SJSA1 (cell line): ENCODE measurements at regions not wholly inside any gene's neighbourhood (a gene's known extent, or its start where the extent isn't known, plus 50 kb on each side); places are given as distances from the start of the nearest gene placed in this dataset.

Source experiments
- DNase-seq, 2 experiments: peaks; one replicate each; pipeline ENCODE4 v3.0.0-alpha.2; 2015 to 2020; ENCODE audit warnings: low spot score in 2 of 2, low read depth in 1 of 2
- H3K27ac ChIP-seq: fragments of 250-450 bp; sonication (Bioruptor Pico); 2 replicates; pipeline ENCODE4 v1.5.1; 2020; ENCODE audit warnings: mild to moderate bottlenecking, moderate library complexity
- H3K27me3 ChIP-seq: fragments of 250-450 bp; sonication (Bioruptor Pico); replicated peaks from 2 replicates; pipeline ENCODE4 v1.5.1; 2020; ENCODE audit warnings: mild to moderate bottlenecking, moderate library complexity
- H3K36me3 ChIP-seq: fragments of 250-450 bp; sonication (Bioruptor Pico); 2 replicates; pipeline ENCODE4 v1.5.1; 2020; ENCODE audit warnings: mild to moderate bottlenecking
- H3K4me1 ChIP-seq: fragments of 250-450 bp; sonication (Bioruptor Pico); replicated peaks from 2 replicates; pipeline ENCODE4 v1.6.1; 2021; ENCODE audit warnings: mild to moderate bottlenecking
- H3K4me3 ChIP-seq: fragments of 250-450 bp; sonication (Bioruptor Pico); 2 replicates; pipeline ENCODE4 v1.5.1; 2020; ENCODE audit warnings: mild to moderate bottlenecking
- H3K9me3 ChIP-seq: fragments of 250-450 bp; sonication (Bioruptor Pico); replicated peaks from 2 replicates; pipeline ENCODE4 v1.5.1; 2020; ENCODE audit warnings: mild to moderate bottlenecking

DNA sequence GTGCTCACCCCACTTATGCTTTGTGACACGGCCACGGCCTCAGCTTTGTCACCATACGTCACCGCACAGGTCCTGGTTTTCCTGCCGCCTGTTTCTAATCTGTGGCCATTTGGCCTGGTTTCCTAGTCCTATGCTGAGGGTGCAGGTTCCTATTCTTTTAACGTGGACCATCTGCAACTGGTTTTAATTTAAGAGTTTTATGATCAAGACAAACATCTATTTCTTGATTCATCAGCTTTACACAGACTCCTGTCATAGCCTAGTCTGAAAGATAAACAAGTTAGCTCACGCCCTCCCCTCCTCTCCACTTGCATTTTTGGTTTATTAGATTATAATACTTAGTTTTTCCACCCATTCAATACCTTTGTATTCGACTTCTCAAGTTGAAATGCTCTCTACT lies 97.5 kb upstream of the RPS6KA2 start:
- no peaks in the 10 kb centered on the region for H3K9me3 ChIP-seq
- DNase-seq = no peak

DNA sequence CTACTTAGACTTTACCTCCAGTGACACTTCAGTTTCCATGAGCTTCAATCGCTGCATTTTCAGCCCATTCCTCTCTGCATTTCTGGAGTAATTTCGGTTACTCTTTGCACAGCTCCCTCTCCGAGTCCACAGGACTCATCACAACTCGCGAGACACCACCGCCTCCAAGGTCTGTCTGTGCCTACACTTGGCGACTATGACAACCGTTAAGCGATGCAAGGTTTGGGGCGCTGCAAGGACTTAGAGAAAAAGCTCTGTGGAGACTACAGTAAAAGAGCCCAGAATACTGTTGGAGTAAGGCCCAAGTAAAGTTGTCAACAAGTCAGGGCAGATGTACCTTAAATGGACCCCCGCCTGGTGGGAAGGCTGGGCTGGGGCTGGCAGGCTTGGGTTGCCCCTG lies 95.7 kb upstream of the RPS6KA2 start:
- H3K27me3 ChIP-seq = no peaks in the 10 kb centered on the region
- H3K36me3 ChIP-seq = no peaks in the 10 kb centered on the region
- no peaks in the 10 kb centered on the region for H3K9me3 ChIP-seq
- DNase-seq = no peak
- no peak overlapping the region for H3K4me3 ChIP-seq
- no peaks in the 10 kb centered on the region; the same call in 1 of the 2 replicates for H3K4me1 ChIP-seq
- H3K27ac ChIP-seq = no peak overlapping the region

More for the DNA sequence above, 97.5 kb upstream of the RPS6KA2 start:
- H3K27ac ChIP-seq = no peak overlapping the region
- H3K27me3 ChIP-seq = no peaks in the 10 kb centered on the region
- H3K36me3 ChIP-seq = no peaks in the 10 kb centered on the region
- no peaks in the 10 kb centered on the region; the same call in 1 of the 2 replicates for H3K4me1 ChIP-seq
- H3K4me3 ChIP-seq = no peak overlapping the region

GRCh38 chr6:166721576-166721975 lies 94.5 kb upstream of the RPS6KA2 start:
- H3K9me3 ChIP-seq = no peaks in the 10 kb centered on the region
- H3K27ac ChIP-seq = no peak overlapping the region
- H3K4me1 ChIP-seq = no peaks in the 10 kb centered on the region; the same call in 1 of the 2 replicates
- H3K4me3 ChIP-seq = no peak overlapping the region
- H3K27me3 ChIP-seq = no peaks in the 10 kb centered on the region
- H3K36me3 ChIP-seq = no peaks in the 10 kb centered on the region
- no peak for DNase-seq

DNA sequence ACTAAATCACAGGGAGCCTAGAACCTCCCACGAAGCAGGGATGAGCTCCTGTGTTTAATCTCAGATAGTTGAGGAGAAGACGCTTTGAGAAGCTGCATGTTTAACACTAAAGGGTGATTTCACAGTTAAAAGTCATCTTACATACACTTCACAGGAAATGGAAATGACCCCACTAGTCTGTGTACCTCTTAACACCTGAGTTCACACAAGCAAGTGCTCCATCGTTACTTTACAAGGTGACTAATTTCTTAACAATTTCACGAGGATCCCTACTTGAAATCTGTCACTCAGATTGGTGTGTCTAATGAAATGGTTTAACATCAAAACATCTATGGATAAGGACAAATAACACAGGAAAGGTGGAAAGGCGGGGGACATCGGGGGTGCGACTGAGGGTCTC lies 93.8 kb upstream of the RPS6KA2 start:
- no peak overlapping the region for H3K27ac ChIP-seq
- H3K9me3 ChIP-seq = no peaks in the 10 kb centered on the region
- no peaks in the 10 kb centered on the region for H3K36me3 ChIP-seq
- no peaks in the 10 kb centered on the region for H3K27me3 ChIP-seq
- no peak overlapping the region for H3K4me3 ChIP-seq
- DNase-seq = no peak
- no peaks in the 10 kb centered on the region; the same call in 1 of the 2 replicates for H3K4me1 ChIP-seq

- Histone ChIP-seq H3K4me3 (no peak overlapping the region), H3K27ac (no peak overlapping the region), H3K9me3 (no peaks in the 10 kb centered on the region), H3K4me1 (no peaks in the 10 kb centered on the region), H3K27me3 (no peaks in the 10 kb centered on the region), H3K36me3 (no peaks in the 10 kb centered on the region)
- DNase-seq = no peak
These were observed 92.0 kb upstream of the RPS6KA2 start for GRCh38 chr6:166719019-166719418.

GRCh38 chr6:166718516-166718915 lies 91.5 kb upstream of the RPS6KA2 start:
- no peak for DNase-seq
- no peak overlapping the region for H3K27ac ChIP-seq
- H3K9me3 ChIP-seq = no peaks in the 10 kb centered on the region
- H3K36me3 ChIP-seq = no peaks in the 10 kb centered on the region
- H3K4me1 ChIP-seq = no peaks in the 10 kb centered on the region
- H3K27me3 ChIP-seq = no peaks in the 10 kb centered on the region
- no peak overlapping the region for H3K4me3 ChIP-seq

GRCh38 chr6:166716910-166717617 lies 90.0 kb upstream of the RPS6KA2 start:
- no peaks in the 10 kb centered on the region for H3K9me3 ChIP-seq
- no peaks in the 10 kb centered on the region for H3K27me3 ChIP-seq
- no peak for DNase-seq
- no peaks in the 10 kb centered on the region for H3K36me3 ChIP-seq
- no peak overlapping the region for H3K4me3 ChIP-seq
- no peaks in the 10 kb centered on the region for H3K4me1 ChIP-seq
- no peak overlapping the region for H3K27ac ChIP-seq

DNA sequence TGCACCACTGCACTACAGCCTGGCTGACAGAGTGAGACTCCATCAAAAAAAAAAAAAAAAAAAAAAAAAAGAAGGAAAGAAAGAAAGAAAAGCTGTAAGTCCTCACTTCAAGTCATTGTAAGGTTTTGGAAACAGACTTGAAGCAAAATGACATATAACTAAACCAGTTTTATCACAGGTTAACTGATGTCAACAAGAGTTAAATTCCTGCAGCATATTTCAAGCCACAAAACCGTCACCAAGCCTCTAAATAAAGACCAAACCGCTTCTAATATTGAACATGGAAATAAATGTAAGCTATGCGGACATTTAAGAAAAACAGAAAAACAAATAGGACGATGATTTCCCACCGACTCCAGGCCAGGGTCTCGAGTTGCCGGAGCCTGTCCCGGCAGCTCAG lies 88.9 kb upstream of the RPS6KA2 start:
- H3K27me3 ChIP-seq = no peaks in the 10 kb centered on the region

DNA sequence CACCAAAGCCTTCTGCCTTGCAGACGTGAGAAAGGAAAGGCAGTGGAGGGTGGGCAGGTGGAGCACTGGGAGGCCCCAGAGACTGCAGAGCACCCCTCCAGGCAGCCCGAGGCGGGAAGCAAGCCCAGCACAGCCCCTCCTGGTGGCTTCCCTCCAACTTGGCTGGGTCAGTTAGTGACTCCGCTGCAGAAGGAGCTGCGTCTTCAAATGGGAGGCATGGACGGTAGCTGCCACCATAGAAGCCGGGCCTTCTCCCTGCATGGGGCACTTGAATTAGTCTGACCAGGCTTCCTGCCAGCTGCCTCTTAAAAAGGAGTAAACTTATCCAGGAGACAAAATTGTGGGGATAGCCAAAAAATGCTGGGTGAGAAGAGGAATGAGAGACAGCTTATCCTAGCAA lies 88.0 kb upstream of the RPS6KA2 start:
- Histone ChIP-seq H3K27ac (no peak overlapping the region), H3K9me3 (0 out of 2 replicates have a peak, but pooled peaks cover 6% of the 10 kb centered on the region), H3K4me1 (peaks cover 9% of the 10 kb centered on the region), H3K36me3 (no peaks in the 10 kb centered on the region), H3K27me3 (no peaks in the 10 kb centered on the region), H3K4me3 (no peak overlapping the region)
- DNase-seq = no peak

More for the DNA sequence above, 88.9 kb upstream of the RPS6KA2 start:
- DNase-seq = no peak
- Histone ChIP-seq H3K36me3 (no peaks in the 10 kb centered on the region), H3K4me1 (no peaks in the 10 kb centered on the region; the same call in 1 of the 2 replicates), H3K27ac (no peak overlapping the region), H3K4me3 (no peak overlapping the region), H3K9me3 (no peaks in the 10 kb centered on the region)

DNA sequence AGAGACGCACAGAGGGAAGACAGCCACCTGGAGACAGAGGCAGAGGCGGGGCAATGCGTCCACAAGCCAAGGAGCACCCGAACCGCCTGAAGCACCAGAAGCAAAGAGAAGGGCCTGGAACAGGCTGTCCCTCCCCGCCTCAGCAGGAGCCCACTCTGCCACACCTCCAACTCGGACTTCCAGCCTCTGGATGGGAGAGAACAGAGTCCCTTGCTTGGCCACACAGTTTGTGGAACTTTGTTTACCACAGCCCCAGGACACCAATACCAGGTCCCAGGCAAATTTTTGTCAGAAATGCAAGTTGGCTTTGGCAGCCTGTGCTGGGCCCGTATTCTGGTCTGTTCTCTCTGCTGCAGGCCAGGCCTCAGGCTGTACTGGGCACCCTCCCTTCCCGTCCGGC lies 87.5 kb upstream of the RPS6KA2 start:
- H3K27ac ChIP-seq = no peak overlapping the region
- H3K27me3 ChIP-seq = no peaks in the 10 kb centered on the region
- no peak for DNase-seq
- no peaks in the 10 kb centered on the region for H3K36me3 ChIP-seq
- 0 out of 2 replicates have a peak, but pooled peaks cover 6% of the 10 kb centered on the region for H3K9me3 ChIP-seq
- H3K4me3 ChIP-seq = no peak overlapping the region
- H3K4me1 ChIP-seq = peaks cover 14% of the 10 kb centered on the region

DNA sequence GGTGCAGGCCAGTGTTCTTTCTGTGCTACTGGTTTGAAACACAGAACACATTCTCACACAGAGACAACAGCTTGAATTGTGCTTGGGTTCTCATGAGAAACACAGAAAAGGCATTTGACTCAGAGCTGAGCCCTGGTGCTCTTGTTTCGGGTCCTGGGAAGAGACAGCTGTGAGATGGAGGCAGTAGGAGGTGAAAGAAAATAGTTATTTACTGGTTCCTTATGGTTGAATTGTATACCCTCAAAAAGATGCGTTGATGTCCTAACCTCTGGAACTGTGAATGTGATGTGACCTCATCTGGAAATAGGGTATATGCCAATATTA lies 87.1 kb upstream of the RPS6KA2 start:
- no peak overlapping the region for H3K27ac ChIP-seq
- H3K4me1 ChIP-seq = peaks cover 18% of the 10 kb centered on the region
- H3K36me3 ChIP-seq = no peaks in the 10 kb centered on the region
- no peaks in the 10 kb centered on the region for H3K27me3 ChIP-seq
- H3K9me3 ChIP-seq = 0 out of 2 replicates have a peak, but pooled peaks cover 6% of the 10 kb centered on the region
- no peak for DNase-seq
- H3K4me3 ChIP-seq = no peak overlapping the region

GRCh38 chr6:166713434-166714186 lies 86.6 kb upstream of the RPS6KA2 start:
- H3K36me3 ChIP-seq = no peaks in the 10 kb centered on the region
- DNase-seq = no peak
- H3K27me3 ChIP-seq = no peaks in the 10 kb centered on the region
- H3K4me1 ChIP-seq = peaks cover 23% of the 10 kb centered on the region
- H3K27ac ChIP-seq = no peak overlapping the region
- 0 out of 2 replicates have a peak, but pooled peaks cover 6% of the 10 kb centered on the region for H3K9me3 ChIP-seq
- no peak overlapping the region for H3K4me3 ChIP-seq

GRCh38 chr6:166712286-166713228 lies 85.5 kb upstream of the RPS6KA2 start:
- Histone ChIP-seq H3K4me1 (peaks cover 23% of the 10 kb centered on the region), H3K27ac (no peak overlapping the region), H3K27me3 (no peaks in the 10 kb centered on the region), H3K36me3 (no peaks in the 10 kb centered on the region), H3K4me3 (no peak overlapping the region), H3K9me3 (0 out of 2 replicates have a peak, but pooled peaks cover 6% of the 10 kb centered on the region)
- DNase-seq = no peak
